RWPE2 (cell line): ENCODE measurements at regions not wholly inside any gene's neighbourhood (a gene's known extent, or its start where the extent isn't known, plus 50 kb on each side); places are given as distances from the start of the nearest gene placed in this dataset.
"Not testable (repeated sequence)": the region's sequence is repeated elsewhere in the genome, so short reads cannot be mapped to it uniquely, and the experiment has no call there.

Source experiments
- ATAC-seq: fragments of 200-7000 bp; cut with Tn5 transposase; 3 replicates; pipeline ENCODE4 v1.9.1; 2021; ENCODE audit warnings: low read depth
- DNase-seq: peaks from one replicate; pipeline ENCODE4 v3.0.0-alpha.2; 2020; ENCODE audit warnings: low spot score
- H3K27ac ChIP-seq: fragments of 450-650 bp; 2 replicates; pipeline ENCODE4 v1.5.1; 2017; ENCODE audit warnings: mild to moderate bottlenecking; ENCODE audit not compliant: poor library complexity, severe bottlenecking
- H3K27me3 ChIP-seq: fragments of 250-450 bp; sonication (Bioruptor Pico); 2 replicates; pipeline ENCODE4 v1.5.1; 2021; ENCODE audit warnings: mild to moderate bottlenecking, moderate library complexity; ENCODE audit not compliant: insufficient read depth, poor library complexity, severe bottlenecking
- H3K36me3 ChIP-seq: fragments of 250-450 bp; sonication (Bioruptor Pico); 2 replicates; pipeline ENCODE4 v1.5.1; 2020; ENCODE audit warnings: low read depth, mild to moderate bottlenecking, moderate library complexity
- H3K4me1 ChIP-seq: fragments of 250-450 bp; sonication (Bioruptor Pico); 2 replicates; pipeline ENCODE4 v1.5.1; 2021; ENCODE audit warnings: mild to moderate bottlenecking, moderate library complexity; ENCODE audit not compliant: insufficient read depth, poor library complexity, severe bottlenecking
- H3K4me3 ChIP-seq: fragments of 250-450 bp; sonication (Bioruptor Pico); 2 replicates; pipeline ENCODE4 v1.5.1; 2021; ENCODE audit warnings: mild to moderate bottlenecking, moderate library complexity; ENCODE audit not compliant: severe bottlenecking
- H3K9me3 ChIP-seq: fragments of 250-450 bp; sonication (Bioruptor Pico); 2 replicates; pipeline ENCODE4 v1.5.1; 2021; ENCODE audit warnings: mild to moderate bottlenecking, moderate library complexity; ENCODE audit not compliant: severe bottlenecking
- CTCF ChIP-seq: fragments of 450-650 bp; IDR thresholded peaks from one replicate; pipeline ENCODE4 v1.5.1; 2017; ENCODE audit warnings: mild to moderate bottlenecking, moderate library complexity; ENCODE audit not compliant: poor library complexity, severe bottlenecking

GRCh38 chr4:189228726-189229125 lies 711.9 kb upstream of the FRG1 start:
- no peaks in the 10 kb centered on the region for H3K9me3 ChIP-seq
- DNase-seq, result no peak
- H3K4me3 ChIP-seq, result no peak overlapping the region
- H3K27ac ChIP-seq, result no peak overlapping the region
- H3K27me3 ChIP-seq, result peaks cover 3% of the 10 kb centered on the region
- H3K4me1 ChIP-seq, result no peaks in the 10 kb centered on the region
- ATAC-seq, result no peak
- TF ChIP-seq CTCF, result no peak
- no peaks in the 10 kb centered on the region for H3K36me3 ChIP-seq

GRCh38 chr4:189232274-189232673 lies 708.4 kb upstream of the FRG1 start:
- Histone ChIP-seq H3K27me3 (no peaks in the 10 kb centered on the region), H3K27ac (no peak overlapping the region), H3K9me3 (no peaks in the 10 kb centered on the region), H3K36me3 (no peaks in the 10 kb centered on the region), H3K4me1 (no peaks in the 10 kb centered on the region), H3K4me3 (no peak overlapping the region)
- ATAC-seq (no peak), DNase-seq (no peak)
- TF ChIP-seq CTCF, result no peak

GRCh38 chr4:189233754-189234153 lies 706.9 kb upstream of the FRG1 start:
- ATAC-seq, H3K4me3 ChIP-seq, H3K27me3 ChIP-seq, H3K4me1 ChIP-seq, H3K36me3 ChIP-seq, H3K9me3 ChIP-seq, H3K27ac ChIP-seq: not testable (repeated sequence)
- DNase-seq, result peak; percentile 84

DNA sequence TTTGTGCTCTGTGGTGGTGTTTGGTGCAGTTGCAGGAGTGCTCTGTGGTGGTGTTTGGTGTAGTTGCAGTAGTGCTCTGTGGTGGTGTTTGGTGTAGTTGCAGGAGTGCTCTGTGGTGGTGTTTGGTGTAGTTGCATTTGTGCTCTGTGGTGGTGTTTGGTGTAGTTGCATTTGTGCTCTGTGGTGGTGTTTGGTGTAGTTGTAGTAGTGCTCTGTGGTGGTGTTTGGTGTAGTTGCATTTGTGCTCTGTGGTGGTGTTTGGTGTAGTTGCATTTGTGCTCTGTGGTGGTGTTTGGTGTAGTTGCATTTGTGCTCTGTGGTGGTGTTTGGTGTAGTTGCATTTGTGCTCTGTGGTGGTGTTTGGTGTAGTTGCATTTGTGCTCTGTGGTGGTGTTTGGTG lies 705.7 kb upstream of the FRG1 start:
- not testable (repeated sequence) for H3K27me3 ChIP-seq, H3K36me3 ChIP-seq, H3K27ac ChIP-seq, H3K9me3 ChIP-seq, H3K4me1 ChIP-seq, H3K4me3 ChIP-seq, ATAC-seq
- peak; percentile 76 for DNase-seq

GRCh38 chr4:189235599-189235998 lies 705.1 kb upstream of the FRG1 start:
- Histone ChIP-seq H3K36me3 (no peaks in the 10 kb centered on the region), H3K27ac (no peak overlapping the region), H3K4me3 (no peak overlapping the region), H3K9me3 (no peaks in the 10 kb centered on the region), H3K4me1 (no peaks in the 10 kb centered on the region), H3K27me3 (no peaks in the 10 kb centered on the region)
- DNase-seq, result no peak
- no peak for TF ChIP-seq CTCF
- no peak for ATAC-seq

DNA sequence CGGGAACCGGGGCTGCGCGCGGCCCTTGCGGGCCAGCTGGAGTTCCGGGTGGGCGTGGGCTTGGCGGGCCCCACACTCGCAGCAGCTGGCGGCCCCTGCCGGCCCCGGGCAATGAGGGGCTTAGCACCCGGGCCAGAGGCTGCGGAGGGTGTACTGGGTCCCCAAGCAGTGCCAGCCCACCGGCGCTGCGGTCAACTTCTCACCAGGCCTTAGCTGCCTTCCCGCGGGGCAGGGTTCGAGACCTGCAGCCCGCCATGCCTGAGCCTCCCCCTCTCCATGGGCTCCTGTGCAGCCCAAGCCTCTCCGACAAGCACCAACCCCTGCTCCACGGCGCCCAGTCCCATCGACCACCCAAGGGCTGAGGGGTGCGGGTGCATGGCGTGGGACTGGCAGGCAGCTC lies 704.4 kb upstream of the FRG1 start:
- H3K9me3 ChIP-seq, H3K36me3 ChIP-seq, ATAC-seq, H3K27me3 ChIP-seq, H3K4me1 ChIP-seq, H3K4me3 ChIP-seq, H3K27ac ChIP-seq, DNase-seq: not testable (repeated sequence)
